Activated T-cell treated with anti-CD3 and anti-CD28 coated beads, Interleukin-2, amount 50 U/mL, for 72 hours (primary cell): ENCODE measurements at regions not wholly inside any gene's neighbourhood (a gene's known extent, or its start where the extent isn't known, plus 50 kb on each side); places are given as distances from the start of the nearest gene placed in this dataset.

Experiments
- ATAC-seq, 2 donors: fragments of 150-1000 bp; cut with Tn5 transposase; replicated peaks in 1 of 2; 2 replicates each; pipeline ENCODE4 v1.10.0; 2021; ENCODE audit warnings: moderate library complexity in 2 of 2, mild to moderate bottlenecking in 1 of 2
- DNase-seq, 2 donors: peaks; one replicate each; pipeline ENCODE4 v3.0.0; 2021 to 2022; ENCODE audit warnings: mixed read lengths in 1 of 2
- H3K27ac Mint-ChIP-seq: one replicate; pipeline ENCODE4 v1.8.0; 2022; ENCODE audit warnings: mild to moderate bottlenecking, moderate library complexity, mixed read lengths
- H3K27me3 Mint-ChIP-seq: one replicate; pipeline ENCODE4 v1.8.0; 2022; ENCODE audit warnings: low read depth, mixed read lengths
- H3K36me3 Mint-ChIP-seq, 2 donors: one replicate each; pipeline ENCODE4 v1.8.0; 2022; ENCODE audit warnings: mixed read lengths in 2 of 2, mild to moderate bottlenecking in 1 of 2; ENCODE audit not compliant: insufficient read depth in 2 of 2
- H3K4me1 Mint-ChIP-seq: one replicate; pipeline ENCODE4 v1.8.0; 2022; ENCODE audit warnings: low read depth, mixed read lengths
- H3K4me3 Mint-ChIP-seq, 2 donors: one replicate each; pipeline ENCODE4 v1.8.0; 2022; ENCODE audit warnings: mild to moderate bottlenecking in 2 of 2, mixed read lengths in 2 of 2, moderate library complexity in 2 of 2
- H3K9me3 Mint-ChIP-seq, 2 donors: one replicate each; pipeline ENCODE4 v1.8.0; 2022; ENCODE audit warnings: mixed read lengths in 2 of 2

GRCh38 chr13:106762708-106763107 is 194.8 kb upstream of the ARGLU1 start:
- no peaks in the 10 kb centered on the region for H3K27me3 Mint-ChIP-seq
- peaks cover 2 to 6% of the 10 kb centered on the region in 2 donors for H3K9me3 Mint-ChIP-seq
- no peak overlapping the region for H3K4me3 Mint-ChIP-seq
- DNase-seq (no peak), ATAC-seq (no peak)
- no peak overlapping the region for H3K27ac Mint-ChIP-seq
- no peaks in the 10 kb centered on the region for H3K36me3 Mint-ChIP-seq
- H3K4me1 Mint-ChIP-seq: no peaks in the 10 kb centered on the region

DNA sequence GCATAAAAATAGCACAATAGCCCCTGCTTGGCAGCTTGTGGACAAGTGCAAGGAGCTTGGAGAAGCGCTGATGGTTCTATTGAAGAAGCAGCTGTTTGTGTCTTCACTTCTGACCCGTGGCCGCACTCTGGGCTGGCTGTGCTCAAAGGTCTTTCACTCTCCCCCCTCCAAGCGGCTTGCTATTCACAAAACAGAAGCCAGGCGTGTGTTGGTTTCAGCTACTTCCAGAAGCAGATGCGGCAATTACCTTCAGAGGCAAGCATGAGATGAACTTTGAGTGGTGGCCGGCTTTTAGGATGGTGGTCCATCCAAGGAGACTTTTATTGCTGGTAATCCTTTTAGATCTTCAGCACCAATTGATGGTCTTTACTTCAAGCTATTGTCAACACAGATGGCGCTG is 188.5 kb upstream of the ARGLU1 start:
- Mint-ChIP-seq H3K9me3 (no peaks in the 10 kb centered on the region), H3K4me1 (no peaks in the 10 kb centered on the region), H3K36me3 (no peaks in the 10 kb centered on the region), H3K4me3 (no peak overlapping the region), H3K27ac (no peak overlapping the region), H3K27me3 (peaks cover 21% of the 10 kb centered on the region)
- ATAC-seq (no peak), DNase-seq (no peak)

GRCh38 chr13:106755542-106755941 is 187.6 kb upstream of the ARGLU1 start:
- ATAC-seq (no peak), DNase-seq (no peak)
- H3K27me3 Mint-ChIP-seq: peaks cover 21% of the 10 kb centered on the region
- H3K4me1 Mint-ChIP-seq: no peaks in the 10 kb centered on the region
- no peak overlapping the region for H3K27ac Mint-ChIP-seq
- no peaks in the 10 kb centered on the region for H3K36me3 Mint-ChIP-seq
- H3K4me3 Mint-ChIP-seq: no peak overlapping the region
- no peaks in the 10 kb centered on the region for H3K9me3 Mint-ChIP-seq

- Mint-ChIP-seq H3K4me3 (no peak overlapping the region), H3K9me3 (no peaks in the 10 kb centered on the region), H3K4me1 (no peaks in the 10 kb centered on the region), H3K27ac (no peak overlapping the region), H3K27me3 (peaks cover 21% of the 10 kb centered on the region), H3K36me3 (no peaks in the 10 kb centered on the region)
- DNase-seq: no peak
- ATAC-seq: no peak
These were observed 185.3 kb upstream of the ARGLU1 start for GRCh38 chr13:106753251-106753650.

DNA sequence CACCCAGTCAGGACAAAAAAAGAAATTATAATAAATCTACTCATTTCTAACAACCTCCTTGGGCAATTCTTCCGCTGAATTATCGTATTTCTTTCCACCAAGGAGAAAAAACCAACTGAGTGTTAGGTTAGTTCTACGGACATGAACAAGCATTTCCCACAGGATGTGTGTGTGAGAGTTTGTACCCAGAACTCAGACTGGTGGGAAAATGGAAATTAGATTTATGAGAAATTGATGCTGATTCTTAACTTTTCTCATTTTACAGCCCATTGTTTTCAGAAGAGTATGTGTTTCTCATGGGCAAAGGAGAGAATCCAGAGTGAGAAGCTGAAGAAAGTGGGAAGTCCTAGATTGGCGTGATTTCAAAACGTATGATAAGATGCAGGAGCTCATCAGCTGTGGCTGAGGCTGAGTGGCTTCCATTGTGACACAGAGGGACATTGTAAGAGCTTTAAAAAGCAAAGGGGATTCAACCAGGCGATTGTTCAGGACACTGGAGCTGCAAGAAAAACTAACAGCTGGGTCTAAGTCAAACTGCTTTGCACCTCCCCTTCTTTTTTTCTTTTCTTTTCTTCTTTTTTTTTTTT is 184.7 kb upstream of the ARGLU1 start:
- Mint-ChIP-seq H3K9me3 (no peaks in the 10 kb centered on the region), H3K27me3 (peaks cover 21% of the 10 kb centered on the region), H3K27ac (no peak overlapping the region), H3K4me3 (no peak overlapping the region), H3K4me1 (no peaks in the 10 kb centered on the region), H3K36me3 (no peaks in the 10 kb centered on the region)
- no peak for ATAC-seq
- DNase-seq: no peak

DNA sequence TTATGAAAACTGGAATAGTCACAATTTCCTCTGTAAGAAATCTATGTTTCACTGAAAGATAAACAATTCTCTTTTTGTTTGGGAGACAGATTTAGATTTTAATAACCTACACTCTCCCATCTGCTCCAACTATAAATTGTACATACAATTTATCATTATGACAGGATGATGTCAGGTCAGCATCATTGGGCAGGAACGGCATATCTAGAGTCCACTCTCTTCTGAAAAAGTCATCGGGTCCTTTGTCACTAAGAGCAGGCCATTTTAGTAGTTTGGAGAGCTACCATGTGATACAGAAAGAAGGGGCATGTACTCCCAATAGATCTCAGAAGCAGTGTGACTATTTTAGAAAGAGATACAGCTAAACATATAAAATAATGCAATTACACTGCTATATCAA is 180.8 kb upstream of the ARGLU1 start:
- Mint-ChIP-seq H3K27ac (no peak overlapping the region), H3K27me3 (peaks cover 12% of the 10 kb centered on the region)

DNA sequence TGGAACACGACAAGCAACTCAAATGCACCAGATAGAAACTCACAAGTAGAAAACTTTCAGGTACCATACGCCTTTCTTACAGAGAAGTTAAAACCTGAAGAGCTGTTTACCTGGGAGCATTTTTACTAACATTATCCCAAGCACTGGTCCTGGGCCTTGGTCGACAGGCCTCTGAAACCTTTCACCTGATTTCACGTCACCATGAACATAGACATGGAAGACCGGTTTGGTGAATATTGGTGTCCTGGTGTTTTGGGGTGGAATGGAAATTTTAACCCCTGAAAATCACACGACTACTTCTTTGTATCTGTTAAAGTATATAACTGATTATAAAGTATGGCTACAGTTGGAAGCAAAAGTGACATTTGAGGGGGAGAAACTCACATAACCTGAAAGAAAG is 176.6 kb upstream of the ARGLU1 start:
- ATAC-seq (no peak), DNase-seq (no peak)
- H3K27me3 Mint-ChIP-seq: no peaks in the 10 kb centered on the region
- H3K4me1 Mint-ChIP-seq: no peaks in the 10 kb centered on the region
- no peaks in the 10 kb centered on the region for H3K36me3 Mint-ChIP-seq
- H3K27ac Mint-ChIP-seq: no peak overlapping the region
- peaks cover 0 to 2% of the 10 kb centered on the region in 2 donors for H3K9me3 Mint-ChIP-seq
- no peak overlapping the region for H3K4me3 Mint-ChIP-seq

More for the DNA sequence above, 180.8 kb upstream of the ARGLU1 start:
- Mint-ChIP-seq H3K4me3 (no peak overlapping the region), H3K4me1 (no peaks in the 10 kb centered on the region), H3K9me3 (no peaks in the 10 kb centered on the region), H3K36me3 (no peaks in the 10 kb centered on the region)
- DNase-seq (no peak), ATAC-seq (no peak)

DNA sequence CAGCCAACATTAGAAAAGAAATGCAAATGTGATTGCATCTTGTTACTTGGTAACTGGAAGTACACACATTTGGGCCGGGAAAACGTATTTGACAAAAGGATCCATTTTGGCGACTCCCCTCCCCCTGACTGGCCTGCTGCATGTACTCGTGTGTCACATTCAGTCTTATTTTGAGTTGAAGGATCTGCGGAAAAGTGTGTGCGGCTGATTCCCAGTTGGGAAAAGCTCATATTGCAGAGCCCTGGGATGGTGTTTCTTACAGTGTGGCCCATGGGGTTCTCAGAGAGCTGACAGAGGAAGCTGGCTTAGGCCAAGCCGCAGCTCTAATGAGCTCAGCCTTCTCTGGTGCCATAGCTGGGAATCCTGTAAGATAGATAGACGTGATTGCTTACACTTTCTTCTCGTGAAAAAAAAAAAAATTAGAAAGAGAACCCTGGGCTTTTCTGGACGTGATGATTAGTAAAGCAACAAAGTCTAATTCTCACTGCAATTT is 170.3 kb upstream of the ARGLU1 start:
- H3K27ac Mint-ChIP-seq: no peak overlapping the region
- ATAC-seq (no peak), DNase-seq (no peak)
- H3K36me3 Mint-ChIP-seq: no peaks in the 10 kb centered on the region
- no peaks in the 10 kb centered on the region for H3K4me1 Mint-ChIP-seq
- no peaks in the 10 kb centered on the region for H3K27me3 Mint-ChIP-seq
- no peak overlapping the region for H3K4me3 Mint-ChIP-seq
- H3K9me3 Mint-ChIP-seq: peaks cover 0 to 2% of the 10 kb centered on the region in 2 donors

DNA sequence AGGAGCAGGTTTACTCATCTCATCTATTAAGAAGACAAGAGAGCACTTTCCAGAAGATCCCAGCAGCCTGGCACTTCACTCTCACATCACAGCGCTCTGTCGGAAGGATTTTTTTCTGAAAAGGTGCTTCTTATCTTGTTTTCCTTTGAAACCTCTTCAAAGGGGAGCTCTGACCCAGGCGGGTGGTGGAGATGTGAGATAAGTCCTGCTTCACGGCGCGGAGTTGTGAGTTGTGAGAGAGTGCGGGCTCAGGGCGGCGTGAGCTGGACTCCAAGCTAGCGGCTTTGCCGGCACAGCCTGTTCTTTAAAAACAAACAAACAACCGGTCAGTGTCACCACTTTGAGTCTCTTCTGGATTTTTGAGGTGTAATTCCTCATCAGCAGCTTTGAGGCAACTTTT is 169.0 kb upstream of the ARGLU1 start:
- H3K27me3 Mint-ChIP-seq: no peaks in the 10 kb centered on the region
- H3K4me1 Mint-ChIP-seq: no peaks in the 10 kb centered on the region
- ATAC-seq (no peak), DNase-seq (no peak)
- H3K4me3 Mint-ChIP-seq: no peak overlapping the region
- peaks cover 0 to 2% of the 10 kb centered on the region in 2 donors for H3K9me3 Mint-ChIP-seq
- H3K27ac Mint-ChIP-seq: no peak overlapping the region
- no peaks in the 10 kb centered on the region for H3K36me3 Mint-ChIP-seq

DNA sequence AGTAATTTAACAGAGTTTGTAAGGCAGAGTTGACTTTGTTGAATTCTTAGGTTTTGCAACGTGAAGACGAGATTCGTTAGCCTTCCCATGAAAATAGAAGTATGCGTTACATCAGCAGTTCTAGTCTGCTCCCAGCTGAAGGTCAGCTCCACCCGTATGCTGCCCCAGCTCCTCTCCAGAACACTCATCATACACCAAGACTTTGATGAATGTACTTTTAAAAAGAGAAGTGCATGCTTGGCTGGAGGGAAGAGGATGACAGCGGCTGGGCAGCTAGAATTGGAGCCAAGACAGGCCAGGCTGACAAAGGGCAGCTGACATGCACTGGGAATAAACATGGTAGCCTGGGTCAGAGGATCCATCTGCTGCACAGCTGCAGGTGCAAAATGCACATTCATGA is 166.3 kb upstream of the ARGLU1 start:
- DNase-seq (no peak), ATAC-seq (no peak)
- no peak overlapping the region for H3K4me3 Mint-ChIP-seq
- H3K36me3 Mint-ChIP-seq: no peaks in the 10 kb centered on the region
- no peak overlapping the region for H3K27ac Mint-ChIP-seq
- no peaks in the 10 kb centered on the region for H3K9me3 Mint-ChIP-seq
- no peaks in the 10 kb centered on the region for H3K4me1 Mint-ChIP-seq
- H3K27me3 Mint-ChIP-seq: no peaks in the 10 kb centered on the region

GRCh38 chr13:106723036-106723435 is 155.1 kb upstream of the ARGLU1 start:
- Mint-ChIP-seq H3K27me3 (no peaks in the 10 kb centered on the region), H3K36me3 (peaks cover 0 to 3% of the 10 kb centered on the region in 2 donors), H3K4me1 (no peaks in the 10 kb centered on the region), H3K27ac (no peak overlapping the region), H3K4me3 (no peak overlapping the region), H3K9me3 (peaks cover 3 to 4% of the 10 kb centered on the region in 2 donors)
- ATAC-seq: no peak
- DNase-seq: no peak

- H3K4me1 Mint-ChIP-seq: no peaks in the 10 kb centered on the region
- H3K9me3 Mint-ChIP-seq: peaks cover 3 to 4% of the 10 kb centered on the region in 2 donors
- no peak overlapping the region for H3K27ac Mint-ChIP-seq
- H3K36me3 Mint-ChIP-seq: peaks cover 0 to 3% of the 10 kb centered on the region in 2 donors
- ATAC-seq: no peak
- DNase-seq: no peak
- H3K27me3 Mint-ChIP-seq: no peaks in the 10 kb centered on the region
- no peak overlapping the region for H3K4me3 Mint-ChIP-seq
These were observed 154.7 kb upstream of the ARGLU1 start for GRCh38 chr13:106722620-106723019.

- Mint-ChIP-seq H3K4me3 (no peak overlapping the region), H3K27me3 (no peaks in the 10 kb centered on the region), H3K4me1 (no peaks in the 10 kb centered on the region), H3K27ac (no peak overlapping the region), H3K9me3 (peaks cover 4 to 6% of the 10 kb centered on the region in 2 donors), H3K36me3 (peaks cover 0 to 5% of the 10 kb centered on the region in 2 donors)
- ATAC-seq (no peak), DNase-seq (no peak)
These were observed 153.7 kb upstream of the ARGLU1 start for GRCh38 chr13:106721599-106721998.

- Mint-ChIP-seq H3K4me3 (no peak overlapping the region), H3K27ac (no peak overlapping the region), H3K36me3 (peaks cover 0 to 2% of the 10 kb centered on the region in 2 donors), H3K27me3 (no peaks in the 10 kb centered on the region), H3K4me1 (no peaks in the 10 kb centered on the region), H3K9me3 (peaks cover 3% of the 10 kb centered on the region in 2 donors)
- ATAC-seq (no peak), DNase-seq (no peak)
These were observed 146.5 kb upstream of the ARGLU1 start for GRCh38 chr13:106714271-106714982.
